H1 (cell line): ENCODE measurements at regions not wholly inside any gene's neighbourhood (a gene's known extent, or its start where the extent isn't known, plus 50 kb on each side); places are given as distances from the start of the nearest gene placed in this dataset.

Source experiments
- JUN ChIP-seq: IDR thresholded peaks from 2 replicates; pipeline ENCODE4 v1.6.1; 2011; ENCODE audit warnings: low read depth, mild to moderate bottlenecking, improper control_type of control experiment, low read length
- SP1 ChIP-seq: IDR thresholded peaks from 2 replicates; pipeline ENCODE4 v1.6.1; 2011; ENCODE audit warnings: low read depth, low read length
- SRF ChIP-seq: IDR thresholded peaks from 2 replicates; pipeline ENCODE4 v1.6.1; 2011; ENCODE audit warnings: mild to moderate bottlenecking, low read depth, low read length, moderate library complexity
- TAF1 ChIP-seq: IDR thresholded peaks from 2 replicates; pipeline ENCODE4 v1.6.1; 2011; ENCODE audit warnings: mild to moderate bottlenecking, low read depth, low read length
- TCF12 ChIP-seq: IDR thresholded peaks from 2 replicates; pipeline ENCODE4 v1.6.1; 2011; ENCODE audit warnings: low read depth, mild to moderate bottlenecking, low read length
- TEAD4 ChIP-seq: IDR thresholded peaks from 2 replicates; pipeline ENCODE4 v1.6.1; 2012; ENCODE audit warnings: low read depth, low read length, inconsistent platforms, mixed read lengths
- USF2 ChIP-seq: IDR thresholded peaks from 2 replicates; pipeline ENCODE4 v1.6.1; 2011; ENCODE audit warnings: low read length, improper control_type of control experiment

DNA sequence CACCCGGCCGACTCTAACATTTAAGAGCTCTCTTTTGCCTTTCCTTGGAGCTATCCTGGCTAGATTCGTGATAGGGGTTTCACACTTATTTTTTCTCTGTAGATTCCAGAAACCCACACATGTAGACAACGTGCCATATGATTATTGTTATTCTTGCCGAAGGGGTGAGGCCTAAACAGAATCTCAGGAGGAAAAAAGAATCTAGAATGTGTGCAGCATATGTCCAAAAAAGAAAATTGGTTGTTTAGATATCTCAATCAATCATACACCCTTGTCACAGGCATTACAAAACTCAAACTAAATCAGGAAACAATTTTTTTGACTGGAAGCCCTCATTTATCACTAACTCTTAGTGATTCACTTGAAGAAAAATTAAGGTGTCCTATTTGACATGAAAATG, 66.9 kb upstream of the TGM3 start (continued):
- no peak for TF ChIP-seq USF2
- TF ChIP-seq TAF1: no peak
- TF ChIP-seq TCF12: no peak
- TF ChIP-seq SRF: no peak
- no peak for TF ChIP-seq TEAD4
- no peak for TF ChIP-seq SP1
- TF ChIP-seq JUN: no peak
